Choroid plexus epithelial cell (primary cell): ENCODE measurements at regions not wholly inside any gene's neighbourhood (a gene's known extent, or its start where the extent isn't known, plus 50 kb on each side); places are given as distances from the start of the nearest gene placed in this dataset.

Experiments used
- DNase-seq: peaks from one replicate; pipeline ENCODE4 v3.0.0-alpha.2; 2010; ENCODE audit warnings: low read depth
- H3K4me3 ChIP-seq: 2 replicates; pipeline ENCODE4 v1.5.1; 2011; ENCODE audit warnings: low read depth, mild to moderate bottlenecking, control low read depth, low read length, moderate library complexity
- TF ChIP-seq, protein P1 (sequence below): conservative IDR thresholded peaks from 2 replicates; pipeline ENCODE4 v1.5.1; 2011; ENCODE audit warnings: low read depth, mild to moderate bottlenecking, control low read depth, inconsistent platforms, low read length, moderate library complexity

DNA sequence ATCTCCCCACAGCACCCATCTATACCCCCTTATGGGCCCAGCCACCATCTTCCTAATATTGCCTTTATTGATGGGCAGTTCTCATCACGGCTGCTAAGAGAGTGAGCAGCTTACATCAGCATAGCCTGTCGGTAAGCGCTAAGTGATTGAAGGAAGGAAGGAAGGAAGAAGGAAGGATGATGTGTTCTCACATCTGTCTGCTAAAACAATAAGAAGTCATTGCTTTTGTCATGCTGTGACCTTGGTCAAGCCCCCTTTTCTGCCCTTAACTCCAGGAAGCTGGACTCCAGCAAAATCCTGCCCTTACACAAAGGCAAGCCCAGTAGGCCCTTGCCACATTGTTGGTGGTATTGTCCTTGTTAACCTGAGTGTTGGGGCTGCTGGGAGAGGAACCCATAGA, 165.0 kb downstream of the ETS2 start:
- no peak for DNase-seq
- no peak overlapping the region for H3K4me3 ChIP-seq
- TF ChIP-seq, protein P1, sequence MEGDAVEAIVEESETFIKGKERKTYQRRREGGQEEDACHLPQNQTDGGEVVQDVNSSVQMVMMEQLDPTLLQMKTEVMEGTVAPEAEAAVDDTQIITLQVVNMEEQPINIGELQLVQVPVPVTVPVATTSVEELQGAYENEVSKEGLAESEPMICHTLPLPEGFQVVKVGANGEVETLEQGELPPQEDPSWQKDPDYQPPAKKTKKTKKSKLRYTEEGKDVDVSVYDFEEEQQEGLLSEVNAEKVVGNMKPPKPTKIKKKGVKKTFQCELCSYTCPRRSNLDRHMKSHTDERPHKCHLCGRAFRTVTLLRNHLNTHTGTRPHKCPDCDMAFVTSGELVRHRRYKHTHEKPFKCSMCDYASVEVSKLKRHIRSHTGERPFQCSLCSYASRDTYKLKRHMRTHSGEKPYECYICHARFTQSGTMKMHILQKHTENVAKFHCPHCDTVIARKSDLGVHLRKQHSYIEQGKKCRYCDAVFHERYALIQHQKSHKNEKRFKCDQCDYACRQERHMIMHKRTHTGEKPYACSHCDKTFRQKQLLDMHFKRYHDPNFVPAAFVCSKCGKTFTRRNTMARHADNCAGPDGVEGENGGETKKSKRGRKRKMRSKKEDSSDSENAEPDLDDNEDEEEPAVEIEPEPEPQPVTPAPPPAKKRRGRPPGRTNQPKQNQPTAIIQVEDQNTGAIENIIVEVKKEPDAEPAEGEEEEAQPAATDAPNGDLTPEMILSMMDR: no peak

DNA sequence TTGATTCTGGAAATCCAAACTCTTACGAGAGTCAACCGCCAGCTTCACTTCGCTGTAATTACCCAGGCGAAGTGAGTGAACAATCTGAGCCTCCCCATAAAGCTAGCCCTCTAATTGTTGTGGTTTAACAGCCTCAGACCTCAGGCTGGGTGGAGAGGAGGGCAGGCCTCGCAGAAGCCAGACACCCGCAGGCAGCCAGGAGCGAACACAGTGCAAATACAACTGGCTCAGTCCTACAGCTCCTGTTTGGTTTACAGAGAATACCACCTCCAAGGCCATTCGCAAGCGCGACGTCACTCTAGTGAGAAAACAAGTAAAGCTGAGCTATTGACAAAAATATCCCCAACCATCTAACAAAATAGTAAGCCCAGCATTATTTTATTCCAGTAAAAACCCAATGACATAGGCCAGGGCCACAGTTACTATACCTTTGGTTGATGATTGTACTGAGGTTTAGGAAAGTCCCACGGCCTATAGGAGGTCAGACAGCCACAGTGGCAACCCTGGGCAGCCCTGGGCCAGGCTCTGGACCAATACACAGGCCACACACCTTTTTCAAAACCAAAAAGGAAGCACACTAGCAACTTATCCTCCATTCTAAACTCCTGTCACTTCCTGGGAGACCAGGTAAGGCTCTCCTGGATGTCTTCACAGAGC, 163.3 kb downstream of the ETS2 start:
- TF ChIP-seq, protein P1: no peak
- H3K4me3 ChIP-seq: no peak overlapping the region
- DNase-seq: no peak

DNA sequence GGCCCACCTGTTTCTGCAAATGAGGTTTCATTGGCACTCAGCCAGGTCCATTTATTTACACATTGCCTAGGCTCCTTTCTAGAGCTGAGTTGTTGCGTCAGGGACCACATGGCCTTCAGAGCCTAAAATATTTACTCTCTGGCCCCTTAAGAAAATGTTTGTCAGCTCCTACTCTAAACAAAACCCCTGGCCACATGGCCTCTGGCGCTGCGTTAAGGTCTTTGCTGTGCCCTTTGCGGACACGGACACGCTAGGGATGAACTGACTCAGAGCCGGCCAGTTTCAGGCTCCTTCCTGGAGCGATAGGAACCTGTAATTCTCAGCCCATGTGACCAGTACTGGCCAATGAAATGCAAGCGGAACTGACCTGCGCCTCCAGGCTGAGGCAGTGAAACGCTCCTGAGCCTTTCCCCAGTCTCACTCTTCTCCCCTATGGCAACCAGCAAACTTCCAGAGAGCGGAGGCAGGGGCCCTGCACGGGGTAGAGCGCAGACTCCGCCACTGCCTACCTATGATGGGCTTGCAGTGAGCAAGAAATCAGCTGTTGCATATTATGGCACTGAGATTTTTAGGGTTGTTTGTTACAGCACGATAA, 160.3 kb downstream of the ETS2 start:
- TF ChIP-seq, protein P1: no peak
- peak; percentile 91 for DNase-seq
- H3K4me3 ChIP-seq: no peak overlapping the region

- peak; percentile 87 for DNase-seq
- H3K4me3 ChIP-seq: no peak overlapping the region
- TF ChIP-seq, protein P1: no peak
These were observed 159.5 kb downstream of the ETS2 start for GRCh38 chr21:38965241-38965640.

GRCh38 chr21:38963006-38963405, 157.3 kb downstream of the ETS2 start:
- TF ChIP-seq, protein P1: no peak
- DNase-seq: no peak

DNA sequence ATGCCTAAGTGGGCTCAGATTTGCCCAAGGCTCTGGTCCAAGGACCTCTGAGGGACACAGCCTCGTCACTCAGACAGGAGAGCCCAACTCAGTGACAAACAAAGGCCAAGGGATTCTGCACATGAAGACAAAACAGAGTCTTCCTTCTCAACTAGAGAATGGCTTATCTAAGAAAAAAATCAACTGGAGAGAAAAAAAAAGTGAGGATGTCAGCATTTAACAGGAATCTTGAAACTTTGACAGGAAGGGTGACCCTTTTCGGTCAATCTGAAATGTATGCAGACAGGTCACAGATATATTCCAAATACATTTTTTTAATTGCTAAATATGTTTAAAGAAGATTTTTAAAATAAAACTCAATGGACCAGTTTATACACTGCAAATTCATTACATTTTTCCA, 154.5 kb downstream of the ETS2 start:
- H3K4me3 ChIP-seq: no peak overlapping the region
- TF ChIP-seq, protein P1: no peak
- no peak for DNase-seq

More at GRCh38 chr21:38963006-38963405, 157.3 kb downstream of the ETS2 start:
- no peak overlapping the region for H3K4me3 ChIP-seq

- H3K4me3 ChIP-seq: no peak overlapping the region
- TF ChIP-seq, protein P1: no peak
- no peak for DNase-seq
These were observed 153.9 kb downstream of the ETS2 start for GRCh38 chr21:38959692-38960061.
